K562 (cell line): ENCODE measurements at regions not wholly inside any gene's neighbourhood (a gene's known extent, or its start where the extent isn't known, plus 50 kb on each side); places are given as distances from the start of the nearest gene placed in this dataset.

Source experiments
- CAMTA2 ChIP-seq: fragments of 250-450 bp; sonication (Bioruptor Pico); conservative IDR thresholded peaks from 2 replicates; pipeline ENCODE4 v1.5.1; 2022
- CHD1 ChIP-seq: fragments of 200-600 bp; sonication (generic); IDR thresholded peaks from one replicate; pipeline ENCODE4 v1.6.1; 2012; ENCODE audit warnings: mild to moderate bottlenecking, moderate library complexity, low read length, inconsistent platforms
- CTBP1 ChIP-seq: fragments of 450-650 bp; IDR thresholded peaks from 2 replicates; pipeline ENCODE4 v1.6.1; 2016; ENCODE audit warnings: borderline replicate concordance
- HDAC6 ChIP-seq: IDR thresholded peaks from 2 replicates; pipeline ENCODE4 v1.6.1; 2012; ENCODE audit warnings: low read depth, mild to moderate bottlenecking, control low read depth, inconsistent platforms, low read length, moderate library complexity
- IRF1 ChIP-seq: sonication (generic); formaldehyde crosslinking; IDR thresholded peaks from 2 replicates; pipeline ENCODE4 v1.8.0; 2022; ENCODE audit warnings: missing genetic modification reagents, mild to moderate bottlenecking, borderline replicate concordance
- JUN ChIP-seq, 2 experiments: sonication (generic) in 1 of 2; formaldehyde crosslinking in 1 of 2; IDR thresholded peaks; 2 replicates each; pipeline versions ENCODE4 v1.6.1 to v1.8.0; 2012 to 2022; ENCODE audit warnings: borderline replicate concordance in 2 of 2, mild to moderate bottlenecking in 2 of 2, improper control_type of control experiment in 1 of 2, low read depth in 1 of 2, low read length in 1 of 2, missing genetic modification reagents in 1 of 2
- ZFP1 ChIP-seq: fragments of 450-650 bp; formaldehyde crosslinking; IDR thresholded peaks from 2 replicates; pipeline ENCODE4 v1.4.0; 2020; ENCODE audit warnings: mild to moderate bottlenecking, mixed read lengths
- ZNF277 ChIP-seq: fragments of 250-450 bp; sonication (Bioruptor Pico); IDR thresholded peaks from 2 replicates; pipeline ENCODE4 v1.8.0; 2022; ENCODE audit warnings: inconsistent platforms, mild to moderate bottlenecking, moderate library complexity, borderline replicate concordance
- ZNF280B ChIP-seq: fragments of 250-450 bp; sonication (Bioruptor Pico); IDR thresholded peaks from 2 replicates; pipeline ENCODE4 v1.5.1; 2021; ENCODE audit warnings: mild to moderate bottlenecking
- ZNF518B ChIP-seq: fragments of 250-450 bp; sonication (Bioruptor Pico); IDR thresholded peaks from 2 replicates; pipeline ENCODE4 v1.5.0; 2021; ENCODE audit warnings: mild to moderate bottlenecking, moderate library complexity

GRCh38 chr13:34878329-34878728 lies 63.7 kb upstream of the NBEA start (continued):
- TF ChIP-seq IRF1: no peak
- TF ChIP-seq ZNF280B: no peak
- no peak for TF ChIP-seq CAMTA2
- no peak for TF ChIP-seq ZNF277 (CRISPR knock-in tag)
- TF ChIP-seq CTBP1: no peak
- TF ChIP-seq ZNF518B: no peak
- no peak for TF ChIP-seq JUN (IDR thresholded peaks at IDR 0.05; ENCODE audit: borderline replicate concordance, low read depth, low read length)
- no peak for TF ChIP-seq JUN (CRISPR knock-in tag; IDR thresholded peaks at IDR 0.05; ENCODE audit: borderline replicate concordance)
- no peak for TF ChIP-seq CHD1
- TF ChIP-seq HDAC6: no peak
- TF ChIP-seq ZFP1 (CRISPR knock-in tag): no peak
